ENCODE measurements at regions not wholly inside any gene's neighbourhood (a gene's known extent, or its start where the extent isn't known, plus 50 kb on each side); places are given as distances from the start of the nearest gene placed in this dataset.

DNA sequence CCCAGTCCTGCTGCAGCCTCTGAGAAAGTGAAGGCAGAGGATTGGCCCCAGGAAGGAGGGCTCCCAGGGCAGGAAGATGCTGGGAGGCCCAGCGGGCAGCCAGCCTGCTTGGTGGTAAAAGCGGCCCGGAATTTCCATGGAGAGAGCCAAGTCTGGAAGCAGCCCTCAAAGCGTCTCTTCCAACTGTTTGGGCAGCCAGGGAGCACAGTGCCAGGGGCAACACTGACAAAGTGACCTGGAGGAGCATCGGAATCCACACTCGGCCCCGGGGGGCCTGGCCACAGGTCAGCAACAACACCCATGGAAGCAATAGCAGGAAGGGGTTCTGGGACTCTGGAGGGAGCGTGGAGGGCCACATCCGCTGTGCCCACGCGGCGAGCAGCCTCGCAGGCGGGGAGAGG is 63.2 kb upstream of the FGFR2 start:
- FAIRE-seq = no peak

GRCh38 chr10:121659236-121659635 is 61.0 kb upstream of the FGFR2 start:
- Histone ChIP-seq H3K4me2 (ENCODE audit: control insufficient read depth, extremely low read depth, insufficient read depth, low read depth, low read length) (no peak overlapping the region), H3K27me3 (ENCODE audit: control insufficient read depth, extremely low read depth, insufficient read depth, low read length) (no peaks in the 10 kb centered on the region), H3K4me1 (ENCODE audit: control insufficient read depth, extremely low read depth, insufficient read depth, low read length) (peaks cover 20% of the 10 kb centered on the region), H4K20me1 (ENCODE audit: control insufficient read depth, extremely low read depth, insufficient read depth, low read length) (no peaks in the 10 kb centered on the region), H3K4me3 (ENCODE audit: control insufficient read depth in 2 of 3, extremely low read depth in 1 of 3, insufficient read depth in 2 of 3, low read depth in 1 of 3, low read length in 3 of 3) (no peak overlapping the region), H3K27ac (ENCODE audit: control insufficient read depth, insufficient read depth, low read length) (no peak overlapping the region), H3K9me1 (ENCODE audit: control insufficient read depth, extremely low read depth, insufficient read depth, low read length) (no peaks in the 10 kb centered on the region), H3K9me3 (ENCODE audit: control insufficient read depth, low read depth, low read length) (no peaks in the 10 kb centered on the region), H2AFZ (ENCODE audit: control insufficient read depth, low read length) (no peak overlapping the region), H3K36me3 (ENCODE audit: control insufficient read depth in 2 of 2, extremely low read depth in 1 of 2, insufficient read depth in 2 of 2, low read length in 2 of 2) (no peaks in the 10 kb centered on the region), H3K79me2 (ENCODE audit: control insufficient read depth, insufficient read depth, low read length) (no peaks in the 10 kb centered on the region), H3K9ac (ENCODE audit: control insufficient read depth, extremely low read depth, insufficient read depth, low read length) (no peak overlapping the region)
- FAIRE-seq (no peak), DNase-seq (ENCODE audit: low read depth, low spot score) (no peak)
- dilution Hi-C loops (cut with MboI; ENCODE audit: extremely low pct_ligation_motif_present, low sequenced_read_pairs) = no loop called here
- no peak for TF ChIP-seq EZH2 (IDR thresholded peaks at IDR 0.05; ENCODE audit: low read length)
- no peak for TF ChIP-seq CTCF (optimal IDR thresholded peaks at IDR 0.05 in 1 of 3, IDR thresholded peaks at IDR 0.05 in 1 of 3, conservative IDR thresholded peaks at IDR 0.05 in 1 of 3; ENCODE audit: extremely low read depth in 1 of 3, insufficient read depth in 2 of 3, low read length in 3 of 3)

More for the DNA sequence above, 63.2 kb upstream of the FGFR2 start:
- Histone ChIP-seq H4K20me1 (ENCODE audit: control insufficient read depth, extremely low read depth, insufficient read depth, low read length) (no peaks in the 10 kb centered on the region), H3K4me1 (ENCODE audit: control insufficient read depth, extremely low read depth, insufficient read depth, low read length) (peaks cover 14% of the 10 kb centered on the region), H3K36me3 (ENCODE audit: control insufficient read depth in 2 of 2, extremely low read depth in 1 of 2, insufficient read depth in 2 of 2, low read length in 2 of 2) (no peaks in the 10 kb centered on the region), H3K4me2 (ENCODE audit: control insufficient read depth, extremely low read depth, insufficient read depth, low read depth, low read length) (no peak overlapping the region), H3K79me2 (ENCODE audit: control insufficient read depth, insufficient read depth, low read length) (no peaks in the 10 kb centered on the region), H3K9me1 (ENCODE audit: control insufficient read depth, extremely low read depth, insufficient read depth, low read length) (no peaks in the 10 kb centered on the region), H3K4me3 (ENCODE audit: control insufficient read depth in 2 of 3, extremely low read depth in 1 of 3, insufficient read depth in 2 of 3, low read depth in 1 of 3, low read length in 3 of 3) (no peak overlapping the region), H3K27me3 (ENCODE audit: control insufficient read depth, extremely low read depth, insufficient read depth, low read length) (no peaks in the 10 kb centered on the region), H3K9me3 (ENCODE audit: control insufficient read depth, low read depth, low read length) (no peaks in the 10 kb centered on the region), H3K9ac (ENCODE audit: control insufficient read depth, extremely low read depth, insufficient read depth, low read length) (no peak overlapping the region), H2AFZ (ENCODE audit: control insufficient read depth, low read length) (no peak overlapping the region), H3K27ac (ENCODE audit: control insufficient read depth, insufficient read depth, low read length) (no peak overlapping the region)
- dilution Hi-C loops (cut with MboI; ENCODE audit: extremely low pct_ligation_motif_present, low sequenced_read_pairs) = no loop called here
- no peak for DNase-seq (ENCODE audit: low read depth, low spot score)
- TF ChIP-seq EZH2 (IDR thresholded peaks at IDR 0.05; ENCODE audit: low read length) (no peak), CTCF (optimal IDR thresholded peaks at IDR 0.05 in 1 of 3, IDR thresholded peaks at IDR 0.05 in 1 of 3, conservative IDR thresholded peaks at IDR 0.05 in 1 of 3; ENCODE audit: extremely low read depth in 1 of 3, insufficient read depth in 2 of 3, low read length in 3 of 3) (no peak)

All from keratinocyte (primary cell).